Right kidney (tissue), 1 donor: ENCODE measurements at regions not wholly inside any gene's neighbourhood (a gene's known extent, or its start where the extent isn't known, plus 50 kb on each side); places are given as distances from the start of the nearest gene placed in this dataset.

ENCODE experiments used
- DNase-seq: peaks from one replicate; pipeline ENCODE4 v3.0.0-alpha.2; 2016

- DNase-seq = no peak
Observed at GRCh38 chr5:52728224-52728623, 59.5 kb upstream of the ITGA1 start.

- DNase-seq = no peak
Observed at GRCh38 chr5:52728686-52729085, 59.0 kb upstream of the ITGA1 start.

- no peak for DNase-seq
Observed at GRCh38 chr5:52731274-52732027, 56.3 kb upstream of the ITGA1 start.

- no peak for DNase-seq
Observed at GRCh38 chr5:52734557-52734956, 53.2 kb upstream of the ITGA1 start.

- no peak for DNase-seq
Observed at GRCh38 chr5:52735139-52735538, 52.6 kb upstream of the ITGA1 start.
